ENCODE measurements at regions not wholly inside any gene's neighbourhood (a gene's known extent, or its start where the extent isn't known, plus 50 kb on each side); places are given as distances from the start of the nearest gene placed in this dataset.
"Not testable (repeated sequence)": the region's sequence is repeated elsewhere in the genome, so short reads cannot be mapped to it uniquely, and the experiment has no call there.

- TF ChIP-seq POLR2A (IDR thresholded peaks at IDR 0.05); EP300 (IDR thresholded peaks at IDR 0.05; ENCODE audit: low read depth); POLR2AphosphoS5 (IDR thresholded peaks at IDR 0.05): not testable (repeated sequence)
- TF ChIP-seq, protein P1, sequence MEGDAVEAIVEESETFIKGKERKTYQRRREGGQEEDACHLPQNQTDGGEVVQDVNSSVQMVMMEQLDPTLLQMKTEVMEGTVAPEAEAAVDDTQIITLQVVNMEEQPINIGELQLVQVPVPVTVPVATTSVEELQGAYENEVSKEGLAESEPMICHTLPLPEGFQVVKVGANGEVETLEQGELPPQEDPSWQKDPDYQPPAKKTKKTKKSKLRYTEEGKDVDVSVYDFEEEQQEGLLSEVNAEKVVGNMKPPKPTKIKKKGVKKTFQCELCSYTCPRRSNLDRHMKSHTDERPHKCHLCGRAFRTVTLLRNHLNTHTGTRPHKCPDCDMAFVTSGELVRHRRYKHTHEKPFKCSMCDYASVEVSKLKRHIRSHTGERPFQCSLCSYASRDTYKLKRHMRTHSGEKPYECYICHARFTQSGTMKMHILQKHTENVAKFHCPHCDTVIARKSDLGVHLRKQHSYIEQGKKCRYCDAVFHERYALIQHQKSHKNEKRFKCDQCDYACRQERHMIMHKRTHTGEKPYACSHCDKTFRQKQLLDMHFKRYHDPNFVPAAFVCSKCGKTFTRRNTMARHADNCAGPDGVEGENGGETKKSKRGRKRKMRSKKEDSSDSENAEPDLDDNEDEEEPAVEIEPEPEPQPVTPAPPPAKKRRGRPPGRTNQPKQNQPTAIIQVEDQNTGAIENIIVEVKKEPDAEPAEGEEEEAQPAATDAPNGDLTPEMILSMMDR (IDR thresholded peaks at IDR 0.05) = not testable (repeated sequence)
Observed at GRCh38 chr9:64085998-64086397, 1199.0 kb downstream of the FOXD4L5 start.
